Ovary (tissue), 3 donors: ENCODE measurements at regions not wholly inside any gene's neighbourhood (a gene's known extent, or its start where the extent isn't known, plus 50 kb on each side); places are given as distances from the start of the nearest gene placed in this dataset.

Source experiments
- POLR2A ChIP-seq: fragments of 450-650 bp; IDR thresholded peaks from one replicate; pipeline ENCODE4 v1.6.1; 2017; ENCODE audit warnings: antibody characterized with exemption, mild to moderate bottlenecking, moderate library complexity
- TF ChIP-seq, protein P1 (sequence below), 3 donors: fragments of 450-650 bp in 2 of 3; fragments of 200-600 bp in 1 of 3; IDR thresholded peaks; one replicate each; pipeline versions ENCODE4 v1.5.1 to v1.8.0; 2016 to 2022; ENCODE audit warnings: antibody characterized with exemption in 3 of 3, mild to moderate bottlenecking in 1 of 3
- donor health status: DM: no; HTN: no; CAD: no.

DNA sequence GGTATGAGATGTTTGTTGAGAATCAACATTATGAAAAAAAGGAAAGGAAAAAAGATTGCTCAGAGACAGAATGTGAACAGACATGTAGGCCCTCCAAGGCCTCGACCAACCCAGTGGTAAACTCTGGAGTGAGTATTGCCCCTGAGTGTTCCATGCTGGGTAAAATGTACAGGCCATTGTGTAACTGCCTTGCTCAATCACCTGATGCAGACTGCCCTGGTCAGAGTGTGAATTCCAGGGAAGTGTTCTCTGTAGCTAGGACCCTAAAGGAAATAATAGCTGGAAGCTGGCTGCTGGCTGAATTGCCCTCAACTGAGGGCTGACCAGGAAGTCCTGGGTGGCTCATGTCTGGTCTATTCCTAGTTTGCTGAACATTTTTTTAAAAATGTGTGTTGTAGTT, 1081.4 kb upstream of the LRFN5 start:
- TF ChIP-seq, protein P1, sequence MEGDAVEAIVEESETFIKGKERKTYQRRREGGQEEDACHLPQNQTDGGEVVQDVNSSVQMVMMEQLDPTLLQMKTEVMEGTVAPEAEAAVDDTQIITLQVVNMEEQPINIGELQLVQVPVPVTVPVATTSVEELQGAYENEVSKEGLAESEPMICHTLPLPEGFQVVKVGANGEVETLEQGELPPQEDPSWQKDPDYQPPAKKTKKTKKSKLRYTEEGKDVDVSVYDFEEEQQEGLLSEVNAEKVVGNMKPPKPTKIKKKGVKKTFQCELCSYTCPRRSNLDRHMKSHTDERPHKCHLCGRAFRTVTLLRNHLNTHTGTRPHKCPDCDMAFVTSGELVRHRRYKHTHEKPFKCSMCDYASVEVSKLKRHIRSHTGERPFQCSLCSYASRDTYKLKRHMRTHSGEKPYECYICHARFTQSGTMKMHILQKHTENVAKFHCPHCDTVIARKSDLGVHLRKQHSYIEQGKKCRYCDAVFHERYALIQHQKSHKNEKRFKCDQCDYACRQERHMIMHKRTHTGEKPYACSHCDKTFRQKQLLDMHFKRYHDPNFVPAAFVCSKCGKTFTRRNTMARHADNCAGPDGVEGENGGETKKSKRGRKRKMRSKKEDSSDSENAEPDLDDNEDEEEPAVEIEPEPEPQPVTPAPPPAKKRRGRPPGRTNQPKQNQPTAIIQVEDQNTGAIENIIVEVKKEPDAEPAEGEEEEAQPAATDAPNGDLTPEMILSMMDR (IDR thresholded peaks at IDR 0.05) = no peak
- TF ChIP-seq POLR2A = no peak
